ENCODE measurements at regions not wholly inside any gene's neighbourhood (a gene's known extent, or its start where the extent isn't known, plus 50 kb on each side); places are given as distances from the start of the nearest gene placed in this dataset.

DNA sequence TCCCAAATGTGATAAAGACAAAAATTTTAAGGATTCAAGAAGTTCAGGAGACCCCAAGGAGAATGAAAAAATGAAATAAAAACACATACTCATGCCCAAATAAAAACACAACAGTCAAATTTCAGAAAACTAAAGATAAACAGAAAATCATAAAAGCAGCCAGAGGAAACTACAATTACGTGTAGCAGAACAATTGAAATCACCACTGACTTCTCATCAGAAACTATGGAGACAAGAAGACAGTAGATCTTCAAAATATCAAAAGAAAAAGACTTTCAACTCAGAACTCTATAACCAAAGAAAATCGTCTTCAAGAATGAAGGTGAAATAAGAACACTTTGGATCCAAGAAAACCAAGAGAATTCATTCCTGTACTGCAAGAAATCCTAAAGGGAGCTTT lies 54.9 kb downstream of the DIO3 start:
- TF ChIP-seq, protein P1, sequence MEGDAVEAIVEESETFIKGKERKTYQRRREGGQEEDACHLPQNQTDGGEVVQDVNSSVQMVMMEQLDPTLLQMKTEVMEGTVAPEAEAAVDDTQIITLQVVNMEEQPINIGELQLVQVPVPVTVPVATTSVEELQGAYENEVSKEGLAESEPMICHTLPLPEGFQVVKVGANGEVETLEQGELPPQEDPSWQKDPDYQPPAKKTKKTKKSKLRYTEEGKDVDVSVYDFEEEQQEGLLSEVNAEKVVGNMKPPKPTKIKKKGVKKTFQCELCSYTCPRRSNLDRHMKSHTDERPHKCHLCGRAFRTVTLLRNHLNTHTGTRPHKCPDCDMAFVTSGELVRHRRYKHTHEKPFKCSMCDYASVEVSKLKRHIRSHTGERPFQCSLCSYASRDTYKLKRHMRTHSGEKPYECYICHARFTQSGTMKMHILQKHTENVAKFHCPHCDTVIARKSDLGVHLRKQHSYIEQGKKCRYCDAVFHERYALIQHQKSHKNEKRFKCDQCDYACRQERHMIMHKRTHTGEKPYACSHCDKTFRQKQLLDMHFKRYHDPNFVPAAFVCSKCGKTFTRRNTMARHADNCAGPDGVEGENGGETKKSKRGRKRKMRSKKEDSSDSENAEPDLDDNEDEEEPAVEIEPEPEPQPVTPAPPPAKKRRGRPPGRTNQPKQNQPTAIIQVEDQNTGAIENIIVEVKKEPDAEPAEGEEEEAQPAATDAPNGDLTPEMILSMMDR (IDR thresholded peaks at IDR 0.05): no peak
- no peak for TF ChIP-seq POLR2A (IDR thresholded peaks at IDR 0.05; ENCODE audit: low read depth)
- TF ChIP-seq POLR2AphosphoS5 (IDR thresholded peaks at IDR 0.05): no peak
- no peak for TF ChIP-seq EP300 (IDR thresholded peaks at IDR 0.05)
- no peaks in the 10 kb centered on the region for H3K27me3 ChIP-seq
- H3K4me1 ChIP-seq: no peaks in the 10 kb centered on the region
- 78% methylated on average over 2 of the region's 2 CpGs for WGBS
- no peaks in the 10 kb centered on the region for H3K9me3 ChIP-seq
- H3K36me3 ChIP-seq: no peaks in the 10 kb centered on the region
- DNase-seq (ENCODE audit: extremely low spot score): no peak
- H3K4me3 ChIP-seq: no peak overlapping the region
- H3K27ac ChIP-seq (replicated peaks in 1 of 4): no peak overlapping the region
- intact Hi-C loops (cut with DNase I): no loop called here

DNA sequence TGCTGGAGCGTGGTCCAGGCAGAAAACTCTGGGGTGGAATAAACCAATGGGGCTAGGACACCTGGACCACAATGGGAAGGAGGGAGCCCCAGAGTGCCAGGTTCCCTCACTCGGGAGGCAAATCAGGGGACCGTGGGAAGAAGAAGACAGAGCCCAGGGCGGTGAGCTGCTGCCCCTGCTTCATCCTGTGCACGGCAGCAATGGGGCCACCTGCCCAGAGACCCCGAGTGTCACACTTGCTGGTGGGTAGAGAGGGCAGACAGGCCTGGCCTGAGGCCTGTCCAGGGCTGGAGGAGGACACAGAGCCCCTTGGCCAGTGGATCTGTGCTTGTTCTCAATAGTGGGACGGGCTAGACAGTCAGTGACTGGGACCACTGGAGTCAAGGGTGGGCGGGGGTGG lies 58.2 kb downstream of the DIO3 start:
- no peak overlapping the region for H3K4me3 ChIP-seq
- no peaks in the 10 kb centered on the region for H3K27me3 ChIP-seq
- no peaks in the 10 kb centered on the region for H3K4me1 ChIP-seq
- peak; percentile 80 for DNase-seq (ENCODE audit: extremely low spot score)
- TF ChIP-seq POLR2A (IDR thresholded peaks at IDR 0.05; ENCODE audit: low read depth): no peak
- no peak for TF ChIP-seq POLR2AphosphoS5 (IDR thresholded peaks at IDR 0.05)
- no peak for TF ChIP-seq EP300 (IDR thresholded peaks at IDR 0.05)
- TF ChIP-seq, protein P1 (IDR thresholded peaks at IDR 0.05): no peak
- H3K27ac ChIP-seq (replicated peaks in 1 of 4): no peak overlapping the region
- 94% methylated on average over 6 of the region's 8 CpGs for WGBS
- no peaks in the 10 kb centered on the region for H3K36me3 ChIP-seq
- intact Hi-C loops (cut with DNase I): no loop called here
- H3K9me3 ChIP-seq: no peaks in the 10 kb centered on the region

DNA sequence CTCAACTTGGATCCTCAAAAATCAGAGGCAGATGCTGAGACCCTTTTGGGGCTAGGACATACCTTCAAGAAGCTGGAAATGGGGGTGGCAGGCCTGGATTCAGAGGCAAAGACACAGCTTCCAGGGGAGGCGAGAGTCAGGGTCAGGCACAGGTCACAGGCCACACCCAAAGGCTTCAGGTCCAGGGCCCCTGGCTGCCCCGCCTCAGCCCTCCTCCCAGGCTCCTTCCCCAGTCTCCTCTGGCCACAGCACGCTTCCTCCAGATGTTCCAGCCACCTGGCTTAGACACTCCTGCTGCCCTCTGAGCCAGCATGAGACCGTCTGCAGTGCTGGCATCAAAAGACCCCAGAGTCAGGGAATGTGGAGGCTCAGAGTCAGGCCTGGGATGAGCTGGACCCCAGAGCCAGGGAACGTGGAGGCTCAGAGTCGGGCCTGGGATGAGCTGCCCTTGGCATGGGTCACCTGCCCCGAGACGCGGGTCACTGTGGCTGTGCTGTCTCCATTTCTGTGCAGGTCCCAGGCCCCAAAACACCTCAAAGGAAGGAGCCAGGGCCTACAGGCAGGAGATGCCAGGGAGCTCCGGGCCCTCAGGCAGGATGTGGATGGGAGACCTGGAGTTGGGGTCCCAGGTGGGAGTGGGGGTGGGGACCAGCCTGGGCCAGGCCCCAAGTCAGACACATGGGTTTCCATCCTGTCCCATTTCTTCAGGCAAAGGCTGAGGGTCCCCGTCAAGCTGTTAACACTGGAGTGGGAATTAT lies 58.9 kb downstream of the DIO3 start:
- no peaks in the 10 kb centered on the region for H3K9me3 ChIP-seq
- no peak overlapping the region for H3K4me3 ChIP-seq
- WGBS: 100% methylated on average over 1 of the region's 11 CpGs
- TF ChIP-seq POLR2A (IDR thresholded peaks at IDR 0.05; ENCODE audit: low read depth) (no peak), POLR2AphosphoS5 (IDR thresholded peaks at IDR 0.05) (no peak), EP300 (IDR thresholded peaks at IDR 0.05) (no peak)
- TF ChIP-seq, protein P1 (IDR thresholded peaks at IDR 0.05): no peak
- DNase-seq (ENCODE audit: extremely low spot score): peak; percentile 90
- H3K4me1 ChIP-seq: no peaks in the 10 kb centered on the region
- no peak overlapping the region for H3K27ac ChIP-seq (replicated peaks in 1 of 4)
- H3K27me3 ChIP-seq: no peaks in the 10 kb centered on the region
- no peaks in the 10 kb centered on the region for H3K36me3 ChIP-seq
- intact Hi-C loops (cut with DNase I): no loop called here

DNA sequence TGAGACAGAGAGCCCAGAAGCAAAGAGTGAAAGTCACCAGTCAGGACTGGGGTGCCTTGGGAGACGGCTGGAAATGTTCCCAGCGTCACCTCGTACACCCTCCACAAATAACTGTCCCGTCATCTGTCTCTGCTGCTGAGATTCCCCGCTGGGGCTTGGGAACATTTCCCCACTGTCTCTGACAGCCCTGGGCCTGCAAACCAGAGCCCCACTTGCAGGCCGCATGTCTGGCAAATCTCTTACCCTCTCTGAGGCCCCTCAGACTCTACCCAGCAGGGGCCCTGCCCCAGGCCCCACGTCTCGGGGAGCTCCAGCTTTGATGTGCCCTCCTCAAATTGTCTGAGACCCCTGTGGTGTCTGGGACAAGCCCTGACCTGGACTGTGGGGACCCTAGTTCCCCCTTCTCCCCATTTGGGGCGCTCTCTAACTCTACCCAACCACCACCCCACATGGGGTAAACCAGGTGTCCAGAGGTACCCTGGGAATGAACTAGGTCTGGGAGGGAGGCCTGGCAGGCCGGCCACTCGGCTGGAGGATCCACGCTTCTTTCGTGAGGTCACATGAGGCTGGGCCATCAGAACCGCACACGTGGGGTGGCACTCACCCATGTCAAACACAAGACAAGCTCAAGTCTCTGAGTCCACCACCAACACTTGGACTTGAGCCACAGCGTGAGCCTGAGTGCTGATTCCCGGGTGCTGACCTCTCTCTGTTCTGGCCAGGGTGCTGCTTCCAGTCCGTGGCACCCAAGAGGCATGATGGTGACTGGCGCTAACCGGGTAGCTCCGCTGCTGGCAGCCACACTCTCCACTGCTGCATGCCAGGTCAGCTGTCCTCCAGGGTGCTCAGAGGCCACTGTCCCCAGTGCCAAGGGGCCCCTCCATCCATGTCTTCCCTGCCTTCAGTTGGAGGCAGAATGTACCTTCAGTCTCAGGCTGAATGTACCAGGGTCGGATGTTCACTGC lies 59.8 kb downstream of the DIO3 start:
- no peak overlapping the region for H3K4me3 ChIP-seq
- no peak for TF ChIP-seq EP300 (IDR thresholded peaks at IDR 0.05)
- H3K36me3 ChIP-seq: no peaks in the 10 kb centered on the region
- no peaks in the 10 kb centered on the region for H3K4me1 ChIP-seq
- intact Hi-C loops (cut with DNase I): no loop called here
- no peaks in the 10 kb centered on the region for H3K9me3 ChIP-seq
- no peaks in the 10 kb centered on the region for H3K27me3 ChIP-seq
- peak; percentile 83 for DNase-seq (ENCODE audit: extremely low spot score)
- WGBS: 93% methylated on average over 22 of the region's 22 CpGs
- no peak overlapping the region for H3K27ac ChIP-seq (replicated peaks in 1 of 4)

Data from esophagus muscularis mucosa (tissue), 4 donors.